Common myeloid progenitor, CD34-positive (primary cell): ENCODE measurements at regions not wholly inside any gene's neighbourhood (a gene's known extent, or its start where the extent isn't known, plus 50 kb on each side); places are given as distances from the start of the nearest gene placed in this dataset.

Source experiments
- CTCF ChIA-PET: fragments of 350-600 bp; sonication (Branson Sonifier 250); formaldehyde crosslinking; loops from one replicate; lab custom pipeline; 2021; ENCODE audit warnings: antibody characterized with exemption; lab: Charles Lee
- POLR2A ChIA-PET: fragments of 350-600 bp; sonication (Branson Sonifier 250); formaldehyde crosslinking; loops from one replicate; lab custom pipeline; 2021; ENCODE audit warnings: antibody characterized with exemption; lab: Charles Lee
- DNase-seq, 3 donors: peaks; one replicate each; pipeline versions ENCODE4 v3.0.0 to v3.0.0-alpha.2; 2013
- H3K27ac ChIP-seq, 2 experiments: 1 replicate in 1 of 2; 2 replicates in 1 of 2; pipeline ENCODE4 v1.7.0; 2013; ENCODE audit warnings: inconsistent platforms in 2 of 2, low read length in 2 of 2, mild to moderate bottlenecking in 2 of 2, low read depth in 1 of 2, moderate library complexity in 1 of 2; ENCODE audit not compliant: severe bottlenecking in 2 of 2, insufficient read depth in 1 of 2, poor library complexity in 1 of 2
- H3K27me3 ChIP-seq, 5 experiments: replicated peaks in 2 of 5; 1 replicate in 3 of 5; 2 replicates in 2 of 5; pipeline versions ENCODE4 v1.6.1 to v1.7.0; 2013; ENCODE audit warnings: low read length in 4 of 5, mild to moderate bottlenecking in 2 of 5, moderate library complexity in 2 of 5, inconsistent platforms in 1 of 5; ENCODE audit not compliant: insufficient read depth in 5 of 5, control insufficient read depth in 4 of 5
- H3K36me3 ChIP-seq, 4 experiments: 1 replicate in 2 of 4; 2 replicates in 2 of 4; pipeline versions ENCODE4 v1.6.1 to v1.7.0; 2013; ENCODE audit warnings: low read length in 3 of 4, control low read depth in 1 of 4, mild to moderate bottlenecking in 1 of 4; ENCODE audit not compliant: control insufficient read depth in 4 of 4, insufficient read depth in 4 of 4
- H3K4me1 ChIP-seq, 4 experiments: 1 replicate in 3 of 4; 2 replicates in 1 of 4; pipeline versions ENCODE4 v1.6.1 to v1.7.1; 2013; ENCODE audit warnings: low read length in 3 of 4, mild to moderate bottlenecking in 3 of 4, control low read depth in 1 of 4, inconsistent platforms in 1 of 4, moderate library complexity in 1 of 4; ENCODE audit not compliant: control insufficient read depth in 4 of 4, insufficient read depth in 4 of 4; ENCODE audit errors: control extremely low read depth in 1 of 4
- H3K4me3 ChIP-seq, 7 experiments: 1 replicate in 4 of 7; 2 replicates in 3 of 7; pipeline versions ENCODE4 v1.5.1 to v1.7.0; 2013; ENCODE audit warnings: mild to moderate bottlenecking in 7 of 7, low read length in 6 of 7, moderate library complexity in 6 of 7, inconsistent platforms in 2 of 7, low read depth in 2 of 7, control low read depth in 1 of 7; ENCODE audit not compliant: insufficient read depth in 4 of 7, control insufficient read depth in 1 of 7; ENCODE audit errors: extremely low read depth in 1 of 7
- H3K9me3 ChIP-seq, 5 experiments: 1 replicate in 4 of 5; 2 replicates in 1 of 5; pipeline versions ENCODE4 v1.6.1 to v1.7.1; 2013; ENCODE audit warnings: low read length in 4 of 5, mild to moderate bottlenecking in 2 of 5, inconsistent platforms in 1 of 5, low read depth in 1 of 5, moderate library complexity in 1 of 5; ENCODE audit not compliant: control insufficient read depth in 4 of 5, insufficient read depth in 2 of 5; ENCODE audit errors: control extremely low read depth in 1 of 5
- WGBS: methylation state at CpG from one replicate; pipeline ENCODE4 v1.1.5; 2013; ENCODE audit not compliant: insufficient coverage; 5-methylcytosine and 5-hydroxymethylcytosine counted together

DNA sequence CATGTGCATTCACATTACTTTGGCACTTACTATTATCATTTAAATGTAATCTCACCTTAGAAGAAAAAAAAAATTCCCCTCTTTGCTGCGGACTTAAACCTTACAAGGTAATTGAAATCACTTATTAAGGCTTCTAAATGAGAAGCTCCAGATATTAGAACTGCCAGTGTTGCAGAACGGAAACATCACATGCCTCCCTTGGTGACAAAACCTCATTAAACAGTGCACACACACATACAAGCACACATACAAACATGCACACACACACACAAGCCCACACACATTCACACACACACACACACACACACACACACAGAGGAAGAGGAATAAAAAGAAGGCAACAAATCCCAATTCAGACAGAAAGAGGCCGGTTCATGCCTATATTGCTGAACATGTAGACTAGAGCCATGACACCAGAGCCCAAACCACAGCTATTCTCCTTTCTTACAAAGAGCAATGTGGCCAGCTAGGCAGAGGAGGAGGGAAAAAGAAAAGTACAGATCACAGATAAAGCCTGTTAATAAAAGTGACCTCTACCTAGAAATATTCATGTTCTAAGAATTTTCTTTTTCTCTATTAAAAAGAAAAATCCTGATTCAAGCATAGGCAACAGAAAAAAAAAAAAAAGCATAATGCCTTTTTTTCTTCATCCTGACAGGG, 405.2 kb upstream of the FLRT2 start:
- no peak for DNase-seq
- ChIA-PET CTCF (interaction anchor here (0.6 kb wide), 1 partner anchor 187 kb away, joined by 3 read pairs; no protein-coding TSS in a partner anchor), POLR2A (no interaction called here)
- Histone ChIP-seq H3K27me3 (no peaks in the 10 kb centered on the region), H3K27ac (no peak overlapping the region), H3K4me3 (no peak overlapping the region), H3K4me1 (no peaks in the 10 kb centered on the region), H3K36me3 (no peaks in the 10 kb centered on the region), H3K9me3 (peaks cover 0 to 2% (median 0%) of the 10 kb centered on the region in 5 experiments)
- no CpG with 5 or more reads among the region's 3 CpGs for WGBS

DNA sequence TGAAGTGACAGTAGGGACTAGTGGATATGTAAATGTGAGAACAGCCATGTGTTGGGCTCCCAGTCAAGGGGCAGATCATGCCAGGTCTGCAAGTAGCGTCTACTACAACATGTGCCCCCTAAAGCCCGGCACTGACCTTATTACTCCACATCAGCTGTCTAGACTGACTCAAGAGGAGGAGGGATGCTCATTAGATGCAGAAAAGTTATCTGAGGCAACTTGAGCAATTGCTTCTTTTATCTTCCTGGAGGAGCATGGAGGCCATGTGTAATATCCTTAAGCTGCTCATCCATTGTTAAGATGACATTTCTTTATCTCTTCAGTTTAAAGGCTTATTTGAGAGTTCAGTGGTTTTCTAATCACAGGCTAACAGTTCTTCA, 404.7 kb upstream of the FLRT2 start:
- no peak for DNase-seq
- Histone ChIP-seq H3K27ac (no peak overlapping the region), H3K27me3 (no peaks in the 10 kb centered on the region), H3K9me3 (peaks cover 0 to 2% (median 0%) of the 10 kb centered on the region in 5 experiments), H3K4me3 (no peak overlapping the region), H3K36me3 (no peaks in the 10 kb centered on the region), H3K4me1 (no peaks in the 10 kb centered on the region)
- CTCF ChIA-PET = no interaction called here
- WGBS = 100% methylated on average over 1 of the region's 2 CpGs
- POLR2A ChIA-PET = no interaction called here

DNA sequence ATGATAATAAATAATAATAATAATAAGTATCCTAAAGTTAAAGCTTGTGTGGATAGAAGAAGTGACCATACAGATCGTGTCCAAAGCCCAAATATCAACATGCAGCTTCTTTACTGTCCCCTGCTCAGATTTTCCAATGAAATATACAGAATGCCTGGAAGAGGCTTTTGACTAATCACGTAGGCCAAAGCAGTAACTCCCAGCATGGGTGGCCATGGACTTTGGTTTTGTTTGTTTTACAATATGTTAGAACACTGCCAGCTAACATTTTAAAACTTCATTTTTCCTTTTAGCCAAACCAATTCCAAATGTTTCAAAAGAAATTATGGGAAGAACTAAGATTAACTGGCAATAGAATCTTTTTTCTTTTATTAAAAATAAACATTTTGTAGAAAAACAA, 400.0 kb upstream of the FLRT2 start:
- Histone ChIP-seq H3K27ac (no peak overlapping the region), H3K4me3 (no peak overlapping the region), H3K27me3 (no peaks in the 10 kb centered on the region), H3K9me3 (no peaks in the 10 kb centered on the region), H3K36me3 (no peaks in the 10 kb centered on the region), H3K4me1 (no peaks in the 10 kb centered on the region)
- no CpG with 5 or more reads among the region's 2 CpGs for WGBS
- no peak for DNase-seq
- ChIA-PET CTCF (no interaction called here), POLR2A (no interaction called here)

DNA sequence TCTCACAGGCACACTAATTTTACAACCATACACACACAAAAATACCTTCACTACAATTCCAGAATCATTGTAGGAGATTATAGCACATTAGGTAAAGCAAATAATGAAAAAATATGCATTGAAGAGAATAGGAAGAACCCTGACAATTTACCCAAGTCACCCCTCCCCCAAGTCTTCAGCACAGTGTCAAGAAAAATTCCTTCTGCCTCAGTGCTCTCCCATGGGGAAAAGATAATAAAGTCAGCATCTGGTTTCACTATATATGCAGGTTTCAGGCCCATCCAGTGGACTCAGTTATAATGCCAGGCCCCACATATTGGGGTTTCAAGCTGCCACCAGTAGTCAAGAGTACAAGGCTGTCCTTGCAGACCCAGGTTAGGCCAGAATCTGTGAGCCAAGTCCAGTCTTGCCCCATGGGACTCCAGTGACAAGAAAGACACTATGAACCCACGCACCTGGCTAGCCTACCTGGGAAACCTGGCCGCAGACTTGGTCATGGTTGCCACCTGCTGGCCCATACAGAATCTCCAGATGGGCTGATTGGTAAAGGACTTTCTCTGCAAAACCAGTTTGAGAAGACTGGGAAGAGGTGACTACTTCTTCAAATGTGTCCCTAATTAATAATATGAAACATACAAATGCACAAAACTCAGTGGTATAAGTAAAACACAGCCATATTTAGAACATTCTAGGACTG, 398.6 kb upstream of the FLRT2 start:
- POLR2A ChIA-PET = no interaction called here

DNA sequence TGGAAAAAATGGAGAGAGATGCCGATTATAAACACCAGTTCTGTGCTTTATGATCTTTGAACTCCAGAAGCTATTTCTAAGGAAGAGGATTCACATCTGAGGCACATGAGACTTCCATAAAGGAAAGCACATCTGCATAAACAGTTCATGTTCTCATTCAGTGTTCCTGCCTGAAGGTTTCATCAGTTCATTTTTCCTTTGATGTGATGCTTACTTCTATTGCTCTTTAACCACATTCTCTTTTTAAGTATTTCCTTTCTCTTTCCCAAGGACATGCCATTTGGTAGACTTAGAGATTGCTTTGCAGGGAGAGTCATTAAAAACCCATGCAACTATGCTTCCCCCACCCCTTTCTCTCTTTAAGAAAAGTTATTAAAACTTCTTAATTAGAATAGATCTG, 387.0 kb upstream of the FLRT2 start:
- no peaks in the 10 kb centered on the region for H3K36me3 ChIP-seq
- no peak for DNase-seq
- H3K9me3 ChIP-seq = no peaks in the 10 kb centered on the region
- H3K27me3 ChIP-seq = no peaks in the 10 kb centered on the region
- ChIA-PET CTCF (no interaction called here), POLR2A (no interaction called here)
- WGBS = 100% methylated on average over 1 of the region's 1 CpG
- no peak overlapping the region for H3K27ac ChIP-seq
- no peaks in the 10 kb centered on the region for H3K4me1 ChIP-seq
- H3K4me3 ChIP-seq = no peak overlapping the region

More for the DNA sequence above, 398.6 kb upstream of the FLRT2 start:
- Histone ChIP-seq H3K4me1 (no peaks in the 10 kb centered on the region), H3K36me3 (no peaks in the 10 kb centered on the region), H3K27ac (no peak overlapping the region), H3K27me3 (no peaks in the 10 kb centered on the region), H3K9me3 (no peaks in the 10 kb centered on the region), H3K4me3 (no peak overlapping the region)
- no peak for DNase-seq
- WGBS = 100% methylated on average over 2 of the region's 2 CpGs
- CTCF ChIA-PET = no interaction called here

DNA sequence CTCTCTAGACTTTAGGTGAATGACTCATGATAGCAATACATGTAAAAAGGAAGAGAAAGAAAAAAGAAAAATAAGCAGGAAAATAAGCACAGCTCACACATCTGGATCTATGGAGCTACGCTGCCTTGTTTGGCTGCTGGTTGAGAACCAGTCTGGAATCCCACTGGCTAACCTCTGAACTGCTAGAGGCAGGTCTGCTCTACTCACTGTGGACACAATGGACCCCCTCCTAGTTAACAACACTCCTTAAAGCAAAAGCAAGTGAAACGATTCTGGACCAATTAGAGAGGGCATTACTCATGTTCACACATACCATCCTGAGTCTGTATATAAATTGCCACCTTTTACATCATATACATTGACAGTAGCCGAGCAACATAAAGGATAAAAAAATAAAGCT, 383.2 kb upstream of the FLRT2 start:
- Histone ChIP-seq H3K27ac (no peak overlapping the region), H3K4me1 (no peaks in the 10 kb centered on the region), H3K4me3 (no peak overlapping the region), H3K9me3 (no peaks in the 10 kb centered on the region), H3K27me3 (no peaks in the 10 kb centered on the region), H3K36me3 (no peaks in the 10 kb centered on the region)
- 77% methylated on average over 2 of the region's 3 CpGs for WGBS
- POLR2A ChIA-PET = no interaction called here
- no peak for DNase-seq
- CTCF ChIA-PET = no interaction called here

GRCh38 chr14:85150166-85150565, 379.8 kb upstream of the FLRT2 start:
- Histone ChIP-seq H3K4me1 (no peaks in the 10 kb centered on the region), H3K27me3 (no peaks in the 10 kb centered on the region), H3K9me3 (no peaks in the 10 kb centered on the region), H3K36me3 (no peaks in the 10 kb centered on the region), H3K4me3 (no peak overlapping the region), H3K27ac (no peak overlapping the region)
- POLR2A ChIA-PET = no interaction called here
- CTCF ChIA-PET = interaction anchor here (0.6 kb wide), 1 partner anchor 8 kb away, joined by 3 read pairs; no protein-coding TSS in a partner anchor
- DNase-seq = no peak
- WGBS = 100% methylated on average over 1 of the region's 4 CpGs
